MM.1S (cell line): ENCODE measurements at regions not wholly inside any gene's neighbourhood (a gene's known extent, or its start where the extent isn't known, plus 50 kb on each side); places are given as distances from the start of the nearest gene placed in this dataset.

Experiments
- DNase-seq: peaks from one replicate; pipeline ENCODE4 v3.0.0-alpha.2; 2015
- H2AFZ ChIP-seq: fragments of 300-600 bp; sonication (generic); 2 replicates; pipeline ENCODE4 v1.6.0; 2016; ENCODE audit warnings: antibody characterized with exemption, low read length
- H3F3A ChIP-seq: fragments of 300-600 bp; sonication (generic); 2 replicates; pipeline ENCODE4 v1.6.1; 2016; ENCODE audit warnings: mild to moderate bottlenecking, antibody characterized with exemption, low read length, moderate library complexity, mixed read lengths; ENCODE audit not compliant: insufficient read depth
- H3K27ac ChIP-seq: fragments of 300-600 bp; sonication (generic); 2 replicates; pipeline ENCODE4 v1.5.1; 2016; ENCODE audit warnings: mild to moderate bottlenecking, low read length
- H3K27me3 ChIP-seq: fragments of 300-600 bp; sonication (generic); replicated peaks from 2 replicates; pipeline ENCODE4 v1.6.0; 2016; ENCODE audit warnings: low read length; ENCODE audit not compliant: insufficient read depth
- H3K36me3 ChIP-seq: fragments of 300-600 bp; sonication (generic); replicated peaks from 2 replicates; pipeline ENCODE4 v1.6.1; 2016; ENCODE audit warnings: mild to moderate bottlenecking, low read length, mixed read lengths; ENCODE audit not compliant: insufficient read depth
- H3K4me1 ChIP-seq: fragments of 300-600 bp; sonication (generic); 2 replicates; pipeline ENCODE4 v1.6.1; 2016; ENCODE audit warnings: low read length, mixed read lengths
- H3K4me2 ChIP-seq: fragments of 300-600 bp; sonication (generic); 2 replicates; pipeline ENCODE4 v1.6.0; 2016; ENCODE audit warnings: low read depth, low read length
- H3K4me3 ChIP-seq: fragments of 300-600 bp; sonication (generic); 2 replicates; pipeline ENCODE4 v1.5.1; 2016; ENCODE audit warnings: low read length, mixed read lengths
- H3K79me2 ChIP-seq: fragments of 300-600 bp; sonication (generic); 2 replicates; pipeline ENCODE4 v1.6.1; 2016; ENCODE audit warnings: mixed run types, low read length, mixed read lengths
- H3K9ac ChIP-seq: fragments of 300-600 bp; sonication (generic); 2 replicates; pipeline ENCODE4 v1.6.1; 2016; ENCODE audit warnings: low read length, mixed read lengths
- H3K9me2 ChIP-seq: fragments of 300-600 bp; sonication (generic); replicated peaks from 2 replicates; pipeline ENCODE4 v1.6.1; 2016; ENCODE audit warnings: mild to moderate bottlenecking, low read length, mixed read lengths; ENCODE audit not compliant: insufficient read depth
- H3K9me3 ChIP-seq: fragments of 300-600 bp; sonication (generic); replicated peaks from 2 replicates; pipeline ENCODE4 v1.6.1; 2016; ENCODE audit warnings: mild to moderate bottlenecking, low read length, mixed read lengths; ENCODE audit not compliant: insufficient read depth
- H4K20me1 ChIP-seq: fragments of 300-600 bp; sonication (generic); 2 replicates; pipeline ENCODE4 v1.6.1; 2016; ENCODE audit warnings: mild to moderate bottlenecking, low read length, moderate library complexity, mixed read lengths; ENCODE audit not compliant: insufficient read depth
- CTCF ChIP-seq: fragments of 300-600 bp; sonication (generic); IDR thresholded peaks from 2 replicates; pipeline ENCODE4 v1.5.1; 2016; ENCODE audit warnings: antibody characterized with exemption, low read length, mixed read lengths
- EZH2 ChIP-seq: fragments of 300-600 bp; sonication (generic); optimal IDR thresholded peaks from 2 replicates; pipeline ENCODE3; 2017; ENCODE audit warnings: low read depth, mild to moderate bottlenecking, antibody characterized with exemption, low read length, mixed read lengths
- EZH2phosphoT487 ChIP-seq: fragments of 300-600 bp; sonication (generic); IDR thresholded peaks from 2 replicates; pipeline ENCODE4 v1.6.1; 2018; ENCODE audit warnings: antibody characterized with exemption, low read length

GRCh38 chr4:31016322-31017061 is 296.3 kb downstream of the PCDH7 start:
- H3K4me3 ChIP-seq: no peak overlapping the region
- TF ChIP-seq CTCF (no peak), EZH2 (no peak), EZH2phosphoT487 (no peak)
- H3K4me1 ChIP-seq: no peaks in the 10 kb centered on the region
- no peaks in the 10 kb centered on the region for H3F3A ChIP-seq
- DNase-seq: no peak
- no peak overlapping the region for H3K27ac ChIP-seq
- no peak overlapping the region for H2AFZ ChIP-seq
- H3K4me2 ChIP-seq: no peak overlapping the region
- H3K9me3 ChIP-seq: no peaks in the 10 kb centered on the region
- no peak overlapping the region for H3K9ac ChIP-seq
- H3K79me2 ChIP-seq: no peaks in the 10 kb centered on the region
- H4K20me1 ChIP-seq: no peaks in the 10 kb centered on the region
- no peaks in the 10 kb centered on the region for H3K9me2 ChIP-seq
- no peaks in the 10 kb centered on the region for H3K36me3 ChIP-seq
- no peaks in the 10 kb centered on the region for H3K27me3 ChIP-seq

GRCh38 chr4:31020363-31020762 is 300.2 kb downstream of the PCDH7 start:
- no peaks in the 10 kb centered on the region for H3K9me3 ChIP-seq
- H3K27me3 ChIP-seq: no peaks in the 10 kb centered on the region
- no peaks in the 10 kb centered on the region for H3K4me1 ChIP-seq
- H3K4me2 ChIP-seq: no peak overlapping the region
- no peak overlapping the region for H2AFZ ChIP-seq
- no peak for DNase-seq
- no peak overlapping the region for H3K9ac ChIP-seq
- no peaks in the 10 kb centered on the region for H4K20me1 ChIP-seq
- no peaks in the 10 kb centered on the region for H3K9me2 ChIP-seq
- TF ChIP-seq EZH2 (no peak), EZH2phosphoT487 (no peak), CTCF (no peak)
- no peak overlapping the region for H3K4me3 ChIP-seq
- no peak overlapping the region for H3K27ac ChIP-seq
- no peaks in the 10 kb centered on the region for H3K36me3 ChIP-seq
- H3F3A ChIP-seq: no peaks in the 10 kb centered on the region
- H3K79me2 ChIP-seq: no peaks in the 10 kb centered on the region

- H3F3A ChIP-seq: no peaks in the 10 kb centered on the region
- no peak overlapping the region for H3K9ac ChIP-seq
- H2AFZ ChIP-seq: no peak overlapping the region
- H3K9me3 ChIP-seq: no peaks in the 10 kb centered on the region
- no peaks in the 10 kb centered on the region for H3K79me2 ChIP-seq
- no peak overlapping the region for H3K4me3 ChIP-seq
- H3K36me3 ChIP-seq: no peaks in the 10 kb centered on the region
- H3K4me1 ChIP-seq: no peaks in the 10 kb centered on the region
- no peaks in the 10 kb centered on the region for H3K9me2 ChIP-seq
- H3K27ac ChIP-seq: no peak overlapping the region
- no peak for TF ChIP-seq EZH2
- no peak for TF ChIP-seq CTCF
- TF ChIP-seq EZH2phosphoT487: no peak
- DNase-seq: no peak
- H3K27me3 ChIP-seq: no peaks in the 10 kb centered on the region
- H4K20me1 ChIP-seq: no peaks in the 10 kb centered on the region
- H3K4me2 ChIP-seq: no peak overlapping the region
Observed at GRCh38 chr4:31021008-31021407, 300.8 kb downstream of the PCDH7 start.
